Ishikawa (cell line): ENCODE measurements at regions not wholly inside any gene's neighbourhood (a gene's known extent, or its start where the extent isn't known, plus 50 kb on each side); places are given as distances from the start of the nearest gene placed in this dataset.

Experiments
- CEBPB ChIP-seq: IDR thresholded peaks from 2 replicates; pipeline ENCODE4 v1.6.1; 2012
- CREB1 ChIP-seq: IDR thresholded peaks from 2 replicates; pipeline ENCODE4 v1.6.1; 2012; ENCODE audit warnings: low read depth
- EGR1 ChIP-seq: IDR thresholded peaks from 2 replicates; pipeline ENCODE4 v1.6.1; 2012
- EP300 ChIP-seq: IDR thresholded peaks from 2 replicates; pipeline ENCODE4 v1.6.1; 2012; ENCODE audit warnings: borderline replicate concordance
- FOXM1 ChIP-seq: IDR thresholded peaks from 2 replicates; pipeline ENCODE4 v1.6.1; 2012; ENCODE audit warnings: low read depth, borderline replicate concordance
- MAX ChIP-seq: IDR thresholded peaks from 2 replicates; pipeline ENCODE4 v1.6.1; 2012
- NFIC ChIP-seq: IDR thresholded peaks from 2 replicates; pipeline ENCODE4 v1.6.1; 2012
- RAD21 ChIP-seq: IDR thresholded peaks from 2 replicates; pipeline ENCODE4 v1.6.1; 2012; ENCODE audit warnings: low read depth
- TAF1 ChIP-seq: IDR thresholded peaks from 2 replicates; pipeline ENCODE4 v1.6.1; 2012; ENCODE audit warnings: low read depth, mild to moderate bottlenecking
- TCF12 ChIP-seq: IDR thresholded peaks from 2 replicates; pipeline ENCODE4 v1.6.1; 2012; ENCODE audit warnings: low read depth
- USF1 ChIP-seq: IDR thresholded peaks from 2 replicates; pipeline ENCODE4 v1.6.1; 2012
- YY1 ChIP-seq: IDR thresholded peaks from 2 replicates; pipeline ENCODE4 v1.6.1; 2012; ENCODE audit warnings: low read depth
- ZBTB7A ChIP-seq: IDR thresholded peaks from 2 replicates; pipeline ENCODE4 v1.6.1; 2012; ENCODE audit warnings: low read depth
- TF ChIP-seq, protein P1 (sequence below): IDR thresholded peaks from 2 replicates; pipeline ENCODE4 v1.6.1; 2012; ENCODE audit warnings: low read depth, mild to moderate bottlenecking

GRCh38 chr18:2028986-2029385 is 542.3 kb downstream of the METTL4 start:
- TF ChIP-seq RAD21 (no peak), CREB1 (no peak), CEBPB (no peak), YY1 (no peak), TAF1 (no peak), MAX (no peak), EGR1 (no peak), TCF12 (no peak), USF1 (no peak), NFIC (no peak), ZBTB7A (no peak), EP300 (no peak), FOXM1 (no peak)
- TF ChIP-seq, protein P1, sequence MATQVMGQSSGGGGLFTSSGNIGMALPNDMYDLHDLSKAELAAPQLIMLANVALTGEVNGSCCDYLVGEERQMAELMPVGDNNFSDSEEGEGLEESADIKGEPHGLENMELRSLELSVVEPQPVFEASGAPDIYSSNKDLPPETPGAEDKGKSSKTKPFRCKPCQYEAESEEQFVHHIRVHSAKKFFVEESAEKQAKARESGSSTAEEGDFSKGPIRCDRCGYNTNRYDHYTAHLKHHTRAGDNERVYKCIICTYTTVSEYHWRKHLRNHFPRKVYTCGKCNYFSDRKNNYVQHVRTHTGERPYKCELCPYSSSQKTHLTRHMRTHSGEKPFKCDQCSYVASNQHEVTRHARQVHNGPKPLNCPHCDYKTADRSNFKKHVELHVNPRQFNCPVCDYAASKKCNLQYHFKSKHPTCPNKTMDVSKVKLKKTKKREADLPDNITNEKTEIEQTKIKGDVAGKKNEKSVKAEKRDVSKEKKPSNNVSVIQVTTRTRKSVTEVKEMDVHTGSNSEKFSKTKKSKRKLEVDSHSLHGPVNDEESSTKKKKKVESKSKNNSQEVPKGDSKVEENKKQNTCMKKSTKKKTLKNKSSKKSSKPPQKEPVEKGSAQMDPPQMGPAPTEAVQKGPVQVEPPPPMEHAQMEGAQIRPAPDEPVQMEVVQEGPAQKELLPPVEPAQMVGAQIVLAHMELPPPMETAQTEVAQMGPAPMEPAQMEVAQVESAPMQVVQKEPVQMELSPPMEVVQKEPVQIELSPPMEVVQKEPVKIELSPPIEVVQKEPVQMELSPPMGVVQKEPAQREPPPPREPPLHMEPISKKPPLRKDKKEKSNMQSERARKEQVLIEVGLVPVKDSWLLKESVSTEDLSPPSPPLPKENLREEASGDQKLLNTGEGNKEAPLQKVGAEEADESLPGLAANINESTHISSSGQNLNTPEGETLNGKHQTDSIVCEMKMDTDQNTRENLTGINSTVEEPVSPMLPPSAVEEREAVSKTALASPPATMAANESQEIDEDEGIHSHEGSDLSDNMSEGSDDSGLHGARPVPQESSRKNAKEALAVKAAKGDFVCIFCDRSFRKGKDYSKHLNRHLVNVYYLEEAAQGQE: no peak
